ENCODE measurements at regions not wholly inside any gene's neighbourhood (a gene's known extent, or its start where the extent isn't known, plus 50 kb on each side); places are given as distances from the start of the nearest gene placed in this dataset.

- TF ChIP-seq CTCF (IDR thresholded peaks at IDR 0.05; ENCODE audit: poor library complexity, severe bottlenecking) (no peak), SMC3 (conservative IDR thresholded peaks at IDR 0.05; ENCODE audit: poor library complexity) (no peak), MXI1 (conservative IDR thresholded peaks at IDR 0.05; ENCODE audit: poor library complexity, severe bottlenecking) (no peak), EZH2 (IDR thresholded peaks at IDR 0.05; ENCODE audit: borderline replicate concordance, insufficient read depth, low read length, poor library complexity, severe bottlenecking) (no peak), REST (IDR thresholded peaks at IDR 0.05; ENCODE audit: borderline replicate concordance) (no peak), POLR2AphosphoS5 (IDR thresholded peaks at IDR 0.05) (no peak)
These were observed 278.0 kb downstream of the KLF5 start for GRCh38 chr13:73336773-73337172.

Measured in neural cell (in vitro differentiated cells).